ENCODE measurements at regions not wholly inside any gene's neighbourhood (a gene's known extent, or its start where the extent isn't known, plus 50 kb on each side); places are given as distances from the start of the nearest gene placed in this dataset.

GRCh38 chr5:2914022-2914661 lies 162.7 kb upstream of the IRX2 start:
- no peak for DNase-seq
- intact Hi-C loops (cut with DNase I) = no loop called here
- ATAC-seq = no peak

DNA sequence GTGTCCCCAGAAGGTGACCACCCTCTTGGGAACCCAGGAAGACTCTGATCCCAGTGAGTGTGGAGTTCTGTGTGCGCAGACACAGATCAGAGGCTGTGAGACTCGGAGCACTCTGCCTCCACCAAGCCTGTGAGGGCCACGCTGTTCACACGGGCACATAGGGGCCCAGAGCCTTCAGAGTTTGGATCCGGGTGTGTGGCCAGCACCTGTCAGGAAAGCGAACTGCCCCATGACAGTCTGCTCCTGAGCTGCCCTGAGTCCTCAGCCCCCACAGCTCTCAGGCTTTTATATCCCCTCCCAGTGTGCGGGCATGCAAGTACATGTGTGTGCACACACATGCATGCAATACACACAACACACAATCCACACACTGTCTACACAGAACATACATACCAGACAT lies 161.8 kb upstream of the IRX2 start:
- ATAC-seq (no peak), DNase-seq (no peak)
- no peaks in the 10 kb centered on the region for H3K9me3 ChIP-seq
- no peak overlapping the region for H3K4me3 ChIP-seq
- H3K36me3 ChIP-seq = no peaks in the 10 kb centered on the region
- H3K27me3 ChIP-seq = no peaks in the 10 kb centered on the region
- H3K27ac ChIP-seq = no peak overlapping the region
- no peaks in the 10 kb centered on the region for H3K4me1 ChIP-seq
- TF ChIP-seq, protein P1, sequence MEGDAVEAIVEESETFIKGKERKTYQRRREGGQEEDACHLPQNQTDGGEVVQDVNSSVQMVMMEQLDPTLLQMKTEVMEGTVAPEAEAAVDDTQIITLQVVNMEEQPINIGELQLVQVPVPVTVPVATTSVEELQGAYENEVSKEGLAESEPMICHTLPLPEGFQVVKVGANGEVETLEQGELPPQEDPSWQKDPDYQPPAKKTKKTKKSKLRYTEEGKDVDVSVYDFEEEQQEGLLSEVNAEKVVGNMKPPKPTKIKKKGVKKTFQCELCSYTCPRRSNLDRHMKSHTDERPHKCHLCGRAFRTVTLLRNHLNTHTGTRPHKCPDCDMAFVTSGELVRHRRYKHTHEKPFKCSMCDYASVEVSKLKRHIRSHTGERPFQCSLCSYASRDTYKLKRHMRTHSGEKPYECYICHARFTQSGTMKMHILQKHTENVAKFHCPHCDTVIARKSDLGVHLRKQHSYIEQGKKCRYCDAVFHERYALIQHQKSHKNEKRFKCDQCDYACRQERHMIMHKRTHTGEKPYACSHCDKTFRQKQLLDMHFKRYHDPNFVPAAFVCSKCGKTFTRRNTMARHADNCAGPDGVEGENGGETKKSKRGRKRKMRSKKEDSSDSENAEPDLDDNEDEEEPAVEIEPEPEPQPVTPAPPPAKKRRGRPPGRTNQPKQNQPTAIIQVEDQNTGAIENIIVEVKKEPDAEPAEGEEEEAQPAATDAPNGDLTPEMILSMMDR (IDR thresholded peaks at IDR 0.05) = no peak
- intact Hi-C loops (cut with DNase I) = no loop called here

More at GRCh38 chr5:2914022-2914661, 162.7 kb upstream of the IRX2 start:
- H3K27ac ChIP-seq = no peak overlapping the region
- no peaks in the 10 kb centered on the region for H3K36me3 ChIP-seq
- no peak overlapping the region for H3K4me3 ChIP-seq
- TF ChIP-seq, protein P1 (IDR thresholded peaks at IDR 0.05) = no peak
- H3K27me3 ChIP-seq = no peaks in the 10 kb centered on the region
- no peaks in the 10 kb centered on the region for H3K9me3 ChIP-seq
- no peaks in the 10 kb centered on the region for H3K4me1 ChIP-seq

DNA sequence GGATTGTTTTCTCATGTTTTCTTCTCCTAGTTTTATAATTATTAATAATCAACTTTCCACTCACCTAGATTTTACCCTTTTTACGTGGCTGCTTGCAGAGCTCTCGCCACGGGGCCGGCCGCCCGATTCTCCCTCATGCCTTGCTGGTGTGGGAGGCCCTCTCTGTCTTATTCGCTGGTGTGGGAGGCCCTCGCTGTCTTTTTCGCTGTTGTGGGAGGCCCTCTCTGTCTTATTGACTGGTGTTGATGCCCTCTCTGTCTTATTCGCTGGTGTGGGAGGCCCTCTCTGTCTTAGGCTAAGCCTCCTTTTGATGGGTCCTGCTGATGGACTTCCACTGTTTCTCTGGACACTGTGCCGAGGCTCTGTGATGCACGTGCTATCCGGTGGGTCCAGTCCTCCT lies 161.3 kb upstream of the IRX2 start:
- no peak for ATAC-seq
- no peak for DNase-seq
- no peaks in the 10 kb centered on the region for H3K4me1 ChIP-seq
- no peaks in the 10 kb centered on the region for H3K9me3 ChIP-seq
- H3K27me3 ChIP-seq = no peaks in the 10 kb centered on the region
- no peak overlapping the region for H3K27ac ChIP-seq
- H3K36me3 ChIP-seq = no peaks in the 10 kb centered on the region
- no peak overlapping the region for H3K4me3 ChIP-seq
- intact Hi-C loops (cut with DNase I) = no loop called here
- TF ChIP-seq, protein P1 (IDR thresholded peaks at IDR 0.05) = no peak

DNA sequence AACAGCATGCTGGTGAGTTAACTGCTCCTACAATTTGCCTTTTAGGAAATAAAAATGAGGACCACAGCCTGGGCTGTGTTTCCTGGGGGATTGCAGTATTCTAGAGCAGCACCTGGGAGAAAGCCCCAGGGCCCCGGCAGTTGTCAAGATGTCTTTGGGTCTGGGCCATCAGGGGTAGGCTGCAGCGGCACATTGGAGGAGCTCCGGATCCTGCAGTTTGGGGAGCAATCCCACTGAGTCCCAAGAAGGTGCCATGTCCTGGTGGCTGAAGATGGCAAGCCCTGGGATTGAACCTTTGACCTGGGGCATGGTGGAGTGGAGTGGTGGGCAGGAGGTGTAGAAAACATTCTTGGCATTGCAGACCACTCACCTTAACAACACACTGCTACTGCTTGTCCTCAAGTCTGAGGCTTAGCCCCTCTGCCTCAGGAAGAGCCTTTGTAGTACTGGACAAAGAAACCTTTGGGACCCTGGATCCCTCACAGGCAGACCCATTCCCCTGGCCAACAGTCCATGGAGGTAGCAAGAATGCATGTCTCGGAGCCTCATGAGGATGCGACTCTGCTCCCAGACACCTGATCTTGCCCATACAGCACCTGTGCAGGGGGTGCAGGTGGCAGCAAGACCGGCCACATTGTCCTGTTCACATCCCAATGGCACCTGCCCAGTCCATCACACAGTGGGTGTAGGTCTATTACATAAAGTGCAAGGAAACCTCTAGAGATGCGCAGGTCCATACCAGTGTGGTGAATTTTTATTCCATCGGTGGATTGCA lies 159.1 kb upstream of the IRX2 start:
- TF ChIP-seq, protein P1 (IDR thresholded peaks at IDR 0.05) = no peak
- H3K4me1 ChIP-seq = no peaks in the 10 kb centered on the region
- DNase-seq (no peak), ATAC-seq (no peak)
- no peaks in the 10 kb centered on the region for H3K27me3 ChIP-seq
- H3K36me3 ChIP-seq = no peaks in the 10 kb centered on the region
- no peak overlapping the region for H3K27ac ChIP-seq
- H3K4me3 ChIP-seq = no peak overlapping the region
- H3K9me3 ChIP-seq = no peaks in the 10 kb centered on the region
- intact Hi-C loops (cut with DNase I) = no loop called here

DNA sequence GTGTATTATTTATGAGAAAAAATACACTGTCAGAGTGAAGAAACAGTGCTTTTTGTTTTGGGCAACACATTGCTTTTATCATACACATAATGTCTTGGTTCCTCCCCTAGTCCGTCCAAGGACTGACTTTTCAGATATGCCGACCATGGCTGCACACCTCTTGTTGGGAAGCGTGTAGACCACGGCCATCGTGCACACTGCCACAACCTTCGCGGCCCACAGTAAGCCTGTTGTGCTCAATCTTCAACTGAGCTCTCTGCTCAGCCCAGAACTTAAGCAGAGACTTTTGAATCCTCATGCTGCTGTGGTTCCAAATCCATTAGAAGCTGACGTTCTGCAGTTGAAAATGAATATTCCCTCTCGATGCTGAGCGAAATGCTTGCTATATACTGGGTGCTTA lies 157.6 kb upstream of the IRX2 start:
- Histone ChIP-seq H3K27ac (no peak overlapping the region), H3K9me3 (no peaks in the 10 kb centered on the region), H3K36me3 (no peaks in the 10 kb centered on the region), H3K4me3 (no peak overlapping the region), H3K4me1 (no peaks in the 10 kb centered on the region), H3K27me3 (no peaks in the 10 kb centered on the region)
- TF ChIP-seq, protein P1 (IDR thresholded peaks at IDR 0.05) = no peak
- intact Hi-C loops (cut with DNase I) = no loop called here
- no peak for DNase-seq
- ATAC-seq = no peak

Data from upper lobe of right lung (tissue), 1 donor.